HCT116 (cell line): ENCODE measurements at regions not wholly inside any gene's neighbourhood (a gene's known extent, or its start where the extent isn't known, plus 50 kb on each side); places are given as distances from the start of the nearest gene placed in this dataset.

Experiments
- ATAC-seq: fragments of 200-7000 bp; cut with Tn5 transposase; 2 replicates; pipeline ENCODE4 v1.9.1; 2020; ENCODE audit warnings: mild to moderate bottlenecking, moderate library complexity
- BruUV-seq: library from RNA; stranded (reverse); fragments of 400-500 nt; replicated peaks from 2 replicates; lab custom pipeline; 2021; lab: Mats Ljungman, UMichigan
- CTCF ChIA-PET: fragments of 300-600 bp; sonication (Branson Sonifier 250); formaldehyde crosslinking; loops from one replicate; lab custom pipeline; 2021; ENCODE audit warnings: antibody characterized with exemption; lab: Charles Lee
- POLR2A ChIA-PET: fragments of 300-600, 350-600 bp; sonication (Branson Sonifier 250); formaldehyde crosslinking; loops from one replicate; lab custom pipeline; 2021; ENCODE audit warnings: antibody characterized with exemption; lab: Charles Lee
- RAD21 ChIA-PET, 2 experiments: fragments of 300-600 bp; sonication (Branson Sonifier 250); formaldehyde crosslinking; loops; one replicate each; lab custom pipeline; 2023; ENCODE audit warnings: low total read pairs in 2 of 2; ENCODE audit not compliant: uncharacterized antibody in 2 of 2, unreplicated experiment in 2 of 2, low non-redundant PET in 1 of 2; lab: Charles Lee
- DNase-seq: peaks from one replicate; pipeline ENCODE4 v3.0.0-alpha.2; 2010; ENCODE audit warnings: low read depth, low spot score
- H2AFZ ChIP-seq: fragments of 200-600 bp; shearing (Covaris generic), sonication (generic); 2 replicates; pipeline ENCODE4 v1.6.1; 2017; ENCODE audit warnings: low read depth, mixed run types, mixed read lengths, antibody characterized with exemption, low read length; ENCODE audit not compliant: poor library complexity, severe bottlenecking
- H3K27ac ChIP-seq: 2 replicates; pipeline ENCODE4 v1.5.1; 2012; ENCODE audit warnings: low read depth, low read length
- H3K27me3 ChIP-seq: fragments of 200-600 bp; sonication (generic); 2 replicates; pipeline ENCODE4 v1.6.1; 2016; ENCODE audit warnings: mixed run types, low read length, mixed read lengths; ENCODE audit not compliant: insufficient read depth
- H3K36me3 ChIP-seq, 2 experiments: fragments of 200-500 bp in 1 of 2; fragments of 200-600 bp in 1 of 2; sonication (Bioruptor generic) in 1 of 2; sonication (generic) in 1 of 2; 2 replicates each; pipeline versions ENCODE4 v1.5.1 to v1.6.1; 2014 to 2016; ENCODE audit warnings: low read length in 2 of 2, inconsistent platforms in 1 of 2, mixed read lengths in 1 of 2, mixed run types in 1 of 2; ENCODE audit not compliant: insufficient read depth in 2 of 2, control insufficient read depth in 1 of 2
- H3K4me1 ChIP-seq, 2 experiments: fragments of 200-600 bp in 1 of 2; sonication (generic) in 1 of 2; 2 replicates each; pipeline versions ENCODE4 v1.5.1 to v1.6.1; 2012 to 2017; ENCODE audit warnings: low read length in 2 of 2, inconsistent platforms in 1 of 2, mild to moderate bottlenecking in 1 of 2, mixed read lengths in 1 of 2, mixed run types in 1 of 2, moderate library complexity in 1 of 2; ENCODE audit not compliant: insufficient read depth in 2 of 2, control insufficient read depth in 1 of 2
- H3K4me2 ChIP-seq: fragments of 200-600 bp; sonication (generic); 2 replicates; pipeline ENCODE4 v1.6.1; 2017; ENCODE audit warnings: mixed run types, low read length, mixed read lengths
- H3K4me3 ChIP-seq, 2 experiments: fragments of 200-600 bp in 1 of 2; sonication (generic) in 1 of 2; replicated peaks in 1 of 2; 2 replicates each; pipeline ENCODE4 v1.5.1; 2011 to 2016; ENCODE audit warnings: low read length in 2 of 2, control low read depth in 1 of 2, low read depth in 1 of 2, mild to moderate bottlenecking in 1 of 2, mixed read lengths in 1 of 2, mixed run types in 1 of 2
- H3K79me2 ChIP-seq: fragments of 200-600 bp; sonication (generic); 2 replicates; pipeline ENCODE4 v1.6.1; 2017; ENCODE audit warnings: mild to moderate bottlenecking, mixed run types, low read length, moderate library complexity, mixed read lengths; ENCODE audit not compliant: insufficient read depth
- H3K9ac ChIP-seq: fragments of 200-600 bp; sonication (generic); 2 replicates; pipeline ENCODE4 v1.6.1; 2016; ENCODE audit warnings: low read length, mixed read lengths
- H3K9me2 ChIP-seq: fragments of 200-600 bp; sonication (generic), shearing (Covaris generic); 2 replicates; pipeline ENCODE4 v1.6.1; 2017; ENCODE audit warnings: mixed run types, mild to moderate bottlenecking, moderate library complexity; ENCODE audit not compliant: insufficient read depth
- H3K9me3 ChIP-seq, 2 experiments: fragments of 200-500 bp in 1 of 2; fragments of 200-600 bp in 1 of 2; sonication (Bioruptor generic) in 1 of 2; sonication (generic) in 1 of 2; 2 replicates each; pipeline ENCODE4 v1.6.1; 2014 to 2017; ENCODE audit warnings: low read length in 2 of 2, mixed read lengths in 2 of 2, inconsistent platforms in 1 of 2, low read depth in 1 of 2, mild to moderate bottlenecking in 1 of 2, mixed run types in 1 of 2, moderate library complexity in 1 of 2; ENCODE audit not compliant: control insufficient read depth in 1 of 2, insufficient read depth in 1 of 2
- H4K20me1 ChIP-seq: fragments of 200-600 bp; sonication (generic), shearing (Covaris generic); 2 replicates; pipeline ENCODE4 v1.6.1; 2017; ENCODE audit warnings: mixed run types, mild to moderate bottlenecking, moderate library complexity; ENCODE audit not compliant: insufficient read depth
- ELF1 ChIP-seq: IDR thresholded peaks from 2 replicates; pipeline ENCODE4 v1.6.1; 2012; ENCODE audit warnings: low read depth, borderline replicate concordance
- EZH2 ChIP-seq: fragments of 200-600 bp; sonication (generic); IDR thresholded peaks from 2 replicates; pipeline ENCODE4 v1.6.1; 2017; ENCODE audit warnings: antibody characterized with exemption, mixed run types
- POLR2A ChIP-seq: IDR thresholded peaks from 2 replicates; pipeline ENCODE4 v1.7.0; 2011; ENCODE audit warnings: borderline replicate concordance; ENCODE audit not compliant: insufficient read depth, insufficient read length; ENCODE audit errors: extremely low read depth
- SRF ChIP-seq: IDR thresholded peaks from 2 replicates; pipeline ENCODE4 v1.6.1; 2012; ENCODE audit warnings: low read depth
- YY1 ChIP-seq: IDR thresholded peaks from 2 replicates; pipeline ENCODE4 v1.6.1; 2011; ENCODE audit warnings: low read length, low read depth, moderate library complexity, mild to moderate bottlenecking; ENCODE audit not compliant: insufficient replicate concordance; ENCODE audit errors: extremely low read depth
- ZNF274 ChIP-seq: fragments of 200-500 bp; sonication (Bioruptor generic); IDR thresholded peaks from 2 replicates; pipeline ENCODE4 v1.6.1; 2014; ENCODE audit warnings: mild to moderate bottlenecking, low read depth, low read length, inconsistent platforms
- intact Hi-C: fragments of 100-400 bp; cut with micrococcal nuclease; formaldehyde crosslinking; loops from 2 replicates; pipeline ENCODE4 v1.10.0; 2022
- TF ChIP-seq, protein P1 (sequence below), 3 experiments: fragments of 200-600 bp in 1 of 3; sonication (generic) in 1 of 3; IDR thresholded peaks in 2 of 3; conservative IDR thresholded peaks in 1 of 3; 2 replicates each; pipeline ENCODE4 v1.5.1; 2012 to 2017; ENCODE audit warnings: low read depth in 2 of 3, low read length in 2 of 3, antibody characterized with exemption in 1 of 3, borderline replicate concordance in 1 of 3, control low read depth in 1 of 3, mild to moderate bottlenecking in 1 of 3, mixed read lengths in 1 of 3, mixed run types in 1 of 3, moderate library complexity in 1 of 3; ENCODE audit not compliant: insufficient read depth in 1 of 3
- TF ChIP-seq, protein P2 (sequence below): IDR thresholded peaks from 2 replicates; pipeline ENCODE4 v1.6.1; 2011; ENCODE audit warnings: mild to moderate bottlenecking, low read length, moderate library complexity; ENCODE audit not compliant: insufficient replicate concordance; ENCODE audit errors: extremely low read depth
- TF ChIP-seq, protein P3 (sequence below): IDR thresholded peaks from 2 replicates; pipeline ENCODE4 v1.6.1; 2012; ENCODE audit warnings: low read depth
- TF ChIP-seq, protein P4 (sequence below): IDR thresholded peaks from 2 replicates; pipeline ENCODE4 v1.6.1; 2012
- TF ChIP-seq, protein P5 (sequence below): IDR thresholded peaks from 2 replicates; pipeline ENCODE4 v1.6.1; 2012

DNA sequence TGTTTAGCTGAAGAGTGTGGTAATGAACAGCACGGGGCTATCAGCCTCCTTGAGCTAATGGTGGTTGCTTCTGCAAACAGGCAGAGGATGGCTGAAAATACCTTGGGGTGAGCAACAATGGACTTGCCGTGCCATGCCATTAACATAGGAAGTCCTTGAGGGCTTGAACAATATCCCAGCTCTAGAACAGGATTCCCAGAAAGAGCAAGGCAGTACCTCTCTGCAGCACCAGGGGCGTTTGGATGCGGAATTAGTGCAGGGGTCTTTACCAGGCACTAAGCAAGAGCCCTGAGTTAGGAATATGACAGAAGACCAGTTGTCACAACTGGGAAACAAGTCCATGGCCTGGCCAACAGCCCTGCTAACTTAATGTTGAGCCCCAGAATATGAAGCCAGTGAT is 143.2 kb upstream of the COBL start:
- Histone ChIP-seq H3K4me2 (no peak overlapping the region), H3K4me1 (no peaks in the 10 kb centered on the region), H3K27me3 (peaks cover 24% of the 10 kb centered on the region; the same call in 1 of the 2 replicates), H3K9ac (no peak overlapping the region), H4K20me1 (no peaks in the 10 kb centered on the region), H3K36me3 (no peaks in the 10 kb centered on the region), H3K9me3 (no peaks in the 10 kb centered on the region), H3K4me3 (no peak overlapping the region), H3K79me2 (no peaks in the 10 kb centered on the region), H2AFZ (no peak overlapping the region), H3K9me2 (no peaks in the 10 kb centered on the region), H3K27ac (no peak overlapping the region)
- BruUV-seq: no TSS peak
- ATAC-seq: 0 out of 2 replicates have a peak, but pooled peaks have one; percentile 44
- no peak for DNase-seq
- ChIA-PET RAD21 (no interaction called here), CTCF (no interaction called here), POLR2A (no interaction called here)
- no peak for TF ChIP-seq YY1
- TF ChIP-seq, protein P1, sequence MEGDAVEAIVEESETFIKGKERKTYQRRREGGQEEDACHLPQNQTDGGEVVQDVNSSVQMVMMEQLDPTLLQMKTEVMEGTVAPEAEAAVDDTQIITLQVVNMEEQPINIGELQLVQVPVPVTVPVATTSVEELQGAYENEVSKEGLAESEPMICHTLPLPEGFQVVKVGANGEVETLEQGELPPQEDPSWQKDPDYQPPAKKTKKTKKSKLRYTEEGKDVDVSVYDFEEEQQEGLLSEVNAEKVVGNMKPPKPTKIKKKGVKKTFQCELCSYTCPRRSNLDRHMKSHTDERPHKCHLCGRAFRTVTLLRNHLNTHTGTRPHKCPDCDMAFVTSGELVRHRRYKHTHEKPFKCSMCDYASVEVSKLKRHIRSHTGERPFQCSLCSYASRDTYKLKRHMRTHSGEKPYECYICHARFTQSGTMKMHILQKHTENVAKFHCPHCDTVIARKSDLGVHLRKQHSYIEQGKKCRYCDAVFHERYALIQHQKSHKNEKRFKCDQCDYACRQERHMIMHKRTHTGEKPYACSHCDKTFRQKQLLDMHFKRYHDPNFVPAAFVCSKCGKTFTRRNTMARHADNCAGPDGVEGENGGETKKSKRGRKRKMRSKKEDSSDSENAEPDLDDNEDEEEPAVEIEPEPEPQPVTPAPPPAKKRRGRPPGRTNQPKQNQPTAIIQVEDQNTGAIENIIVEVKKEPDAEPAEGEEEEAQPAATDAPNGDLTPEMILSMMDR (IDR thresholded peaks at IDR 0.05 in 2 of 3, conservative IDR thresholded peaks at IDR 0.05 in 1 of 3; ENCODE audit: borderline replicate concordance in 1 of 3, insufficient read depth in 1 of 3, low read depth in 2 of 3, low read length in 2 of 3): peak in 2 of 3 experiments; percentile 21 to 34; a peak in 1 of 6 replicates
- intact Hi-C loops: no loop called here

DNA sequence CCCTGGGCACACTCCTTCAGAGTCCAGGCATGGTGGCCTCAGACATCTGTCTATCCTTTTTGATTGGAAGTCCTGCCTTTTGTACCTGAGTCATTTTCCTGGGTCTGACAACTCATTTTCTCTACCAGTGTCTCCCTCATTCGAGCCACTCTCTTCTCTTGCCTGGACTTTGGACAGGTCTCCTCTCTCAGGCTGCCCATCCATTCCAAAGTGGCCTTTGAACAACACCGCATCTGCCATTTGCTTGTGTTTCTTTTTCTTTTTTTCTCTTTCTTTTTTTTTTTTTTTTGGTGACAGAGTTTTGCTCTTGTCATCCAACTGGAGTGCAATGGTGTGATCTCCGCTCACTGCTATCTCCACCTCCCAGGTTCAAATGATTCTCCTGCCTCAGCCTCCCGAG is 142.1 kb upstream of the COBL start:
- no peak for DNase-seq
- Histone ChIP-seq H3K4me1 (no peaks in the 10 kb centered on the region), H3K27me3 (peaks cover 23% of the 10 kb centered on the region; the same call in 1 of the 2 replicates), H2AFZ (no peak overlapping the region), H3K36me3 (no peaks in the 10 kb centered on the region), H3K27ac (no peak overlapping the region), H3K9ac (no peak overlapping the region), H3K79me2 (no peaks in the 10 kb centered on the region), H3K9me3 (no peaks in the 10 kb centered on the region), H3K9me2 (no peaks in the 10 kb centered on the region), H4K20me1 (no peaks in the 10 kb centered on the region), H3K4me3 (no peak overlapping the region), H3K4me2 (no peak overlapping the region)
- ATAC-seq: no peak
- BruUV-seq: no TSS peak
- intact Hi-C loops: no loop called here
- ChIA-PET CTCF (no interaction called here), RAD21 (no interaction called here), POLR2A (no interaction called here)
- TF ChIP-seq, protein P2, sequence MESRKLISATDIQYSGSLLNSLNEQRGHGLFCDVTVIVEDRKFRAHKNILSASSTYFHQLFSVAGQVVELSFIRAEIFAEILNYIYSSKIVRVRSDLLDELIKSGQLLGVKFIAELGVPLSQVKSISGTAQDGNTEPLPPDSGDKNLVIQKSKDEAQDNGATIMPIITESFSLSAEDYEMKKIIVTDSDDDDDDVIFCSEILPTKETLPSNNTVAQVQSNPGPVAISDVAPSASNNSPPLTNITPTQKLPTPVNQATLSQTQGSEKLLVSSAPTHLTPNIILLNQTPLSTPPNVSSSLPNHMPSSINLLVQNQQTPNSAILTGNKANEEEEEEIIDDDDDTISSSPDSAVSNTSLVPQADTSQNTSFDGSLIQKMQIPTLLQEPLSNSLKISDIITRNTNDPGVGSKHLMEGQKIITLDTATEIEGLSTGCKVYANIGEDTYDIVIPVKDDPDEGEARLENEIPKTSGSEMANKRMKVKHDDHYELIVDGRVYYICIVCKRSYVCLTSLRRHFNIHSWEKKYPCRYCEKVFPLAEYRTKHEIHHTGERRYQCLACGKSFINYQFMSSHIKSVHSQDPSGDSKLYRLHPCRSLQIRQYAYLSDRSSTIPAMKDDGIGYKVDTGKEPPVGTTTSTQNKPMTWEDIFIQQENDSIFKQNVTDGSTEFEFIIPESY: no peak
- TF ChIP-seq SRF (no peak), POLR2A (no peak), YY1 (no peak), EZH2 (no peak), ELF1 (no peak), ZNF274 (no peak)
- TF ChIP-seq, protein P3, sequence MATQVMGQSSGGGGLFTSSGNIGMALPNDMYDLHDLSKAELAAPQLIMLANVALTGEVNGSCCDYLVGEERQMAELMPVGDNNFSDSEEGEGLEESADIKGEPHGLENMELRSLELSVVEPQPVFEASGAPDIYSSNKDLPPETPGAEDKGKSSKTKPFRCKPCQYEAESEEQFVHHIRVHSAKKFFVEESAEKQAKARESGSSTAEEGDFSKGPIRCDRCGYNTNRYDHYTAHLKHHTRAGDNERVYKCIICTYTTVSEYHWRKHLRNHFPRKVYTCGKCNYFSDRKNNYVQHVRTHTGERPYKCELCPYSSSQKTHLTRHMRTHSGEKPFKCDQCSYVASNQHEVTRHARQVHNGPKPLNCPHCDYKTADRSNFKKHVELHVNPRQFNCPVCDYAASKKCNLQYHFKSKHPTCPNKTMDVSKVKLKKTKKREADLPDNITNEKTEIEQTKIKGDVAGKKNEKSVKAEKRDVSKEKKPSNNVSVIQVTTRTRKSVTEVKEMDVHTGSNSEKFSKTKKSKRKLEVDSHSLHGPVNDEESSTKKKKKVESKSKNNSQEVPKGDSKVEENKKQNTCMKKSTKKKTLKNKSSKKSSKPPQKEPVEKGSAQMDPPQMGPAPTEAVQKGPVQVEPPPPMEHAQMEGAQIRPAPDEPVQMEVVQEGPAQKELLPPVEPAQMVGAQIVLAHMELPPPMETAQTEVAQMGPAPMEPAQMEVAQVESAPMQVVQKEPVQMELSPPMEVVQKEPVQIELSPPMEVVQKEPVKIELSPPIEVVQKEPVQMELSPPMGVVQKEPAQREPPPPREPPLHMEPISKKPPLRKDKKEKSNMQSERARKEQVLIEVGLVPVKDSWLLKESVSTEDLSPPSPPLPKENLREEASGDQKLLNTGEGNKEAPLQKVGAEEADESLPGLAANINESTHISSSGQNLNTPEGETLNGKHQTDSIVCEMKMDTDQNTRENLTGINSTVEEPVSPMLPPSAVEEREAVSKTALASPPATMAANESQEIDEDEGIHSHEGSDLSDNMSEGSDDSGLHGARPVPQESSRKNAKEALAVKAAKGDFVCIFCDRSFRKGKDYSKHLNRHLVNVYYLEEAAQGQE: no peak
- TF ChIP-seq, protein P4, sequence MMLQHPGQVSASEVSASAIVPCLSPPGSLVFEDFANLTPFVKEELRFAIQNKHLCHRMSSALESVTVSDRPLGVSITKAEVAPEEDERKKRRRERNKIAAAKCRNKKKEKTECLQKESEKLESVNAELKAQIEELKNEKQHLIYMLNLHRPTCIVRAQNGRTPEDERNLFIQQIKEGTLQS: no peak
- TF ChIP-seq, protein P5, sequence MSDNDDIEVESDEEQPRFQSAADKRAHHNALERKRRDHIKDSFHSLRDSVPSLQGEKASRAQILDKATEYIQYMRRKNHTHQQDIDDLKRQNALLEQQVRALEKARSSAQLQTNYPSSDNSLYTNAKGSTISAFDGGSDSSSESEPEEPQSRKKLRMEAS: no peak
